ENCODE measurements at regions not wholly inside any gene's neighbourhood (a gene's known extent, or its start where the extent isn't known, plus 50 kb on each side); places are given as distances from the start of the nearest gene placed in this dataset.

GRCh38 chr22:49715450-49715849, 112.2 kb downstream of the BRD1 start:
- TF ChIP-seq, protein P1, sequence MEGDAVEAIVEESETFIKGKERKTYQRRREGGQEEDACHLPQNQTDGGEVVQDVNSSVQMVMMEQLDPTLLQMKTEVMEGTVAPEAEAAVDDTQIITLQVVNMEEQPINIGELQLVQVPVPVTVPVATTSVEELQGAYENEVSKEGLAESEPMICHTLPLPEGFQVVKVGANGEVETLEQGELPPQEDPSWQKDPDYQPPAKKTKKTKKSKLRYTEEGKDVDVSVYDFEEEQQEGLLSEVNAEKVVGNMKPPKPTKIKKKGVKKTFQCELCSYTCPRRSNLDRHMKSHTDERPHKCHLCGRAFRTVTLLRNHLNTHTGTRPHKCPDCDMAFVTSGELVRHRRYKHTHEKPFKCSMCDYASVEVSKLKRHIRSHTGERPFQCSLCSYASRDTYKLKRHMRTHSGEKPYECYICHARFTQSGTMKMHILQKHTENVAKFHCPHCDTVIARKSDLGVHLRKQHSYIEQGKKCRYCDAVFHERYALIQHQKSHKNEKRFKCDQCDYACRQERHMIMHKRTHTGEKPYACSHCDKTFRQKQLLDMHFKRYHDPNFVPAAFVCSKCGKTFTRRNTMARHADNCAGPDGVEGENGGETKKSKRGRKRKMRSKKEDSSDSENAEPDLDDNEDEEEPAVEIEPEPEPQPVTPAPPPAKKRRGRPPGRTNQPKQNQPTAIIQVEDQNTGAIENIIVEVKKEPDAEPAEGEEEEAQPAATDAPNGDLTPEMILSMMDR (IDR thresholded peaks at IDR 0.05; ENCODE audit: control insufficient read depth, insufficient read depth, low read depth, low read length, missing control alignments): no peak
- H3K4me3 ChIP-seq (ENCODE audit: control insufficient read depth, low read depth, low read length): no peak overlapping the region
- DNase-seq (ENCODE audit: low read depth): no peak

GRCh38 chr22:49713003-49713402, 114.7 kb downstream of the BRD1 start:
- TF ChIP-seq, protein P1 (IDR thresholded peaks at IDR 0.05; ENCODE audit: control insufficient read depth, insufficient read depth, low read depth, low read length, missing control alignments): no peak
- no peak overlapping the region for H3K4me3 ChIP-seq (ENCODE audit: control insufficient read depth, low read depth, low read length)
- DNase-seq (ENCODE audit: low read depth): no peak

DNA sequence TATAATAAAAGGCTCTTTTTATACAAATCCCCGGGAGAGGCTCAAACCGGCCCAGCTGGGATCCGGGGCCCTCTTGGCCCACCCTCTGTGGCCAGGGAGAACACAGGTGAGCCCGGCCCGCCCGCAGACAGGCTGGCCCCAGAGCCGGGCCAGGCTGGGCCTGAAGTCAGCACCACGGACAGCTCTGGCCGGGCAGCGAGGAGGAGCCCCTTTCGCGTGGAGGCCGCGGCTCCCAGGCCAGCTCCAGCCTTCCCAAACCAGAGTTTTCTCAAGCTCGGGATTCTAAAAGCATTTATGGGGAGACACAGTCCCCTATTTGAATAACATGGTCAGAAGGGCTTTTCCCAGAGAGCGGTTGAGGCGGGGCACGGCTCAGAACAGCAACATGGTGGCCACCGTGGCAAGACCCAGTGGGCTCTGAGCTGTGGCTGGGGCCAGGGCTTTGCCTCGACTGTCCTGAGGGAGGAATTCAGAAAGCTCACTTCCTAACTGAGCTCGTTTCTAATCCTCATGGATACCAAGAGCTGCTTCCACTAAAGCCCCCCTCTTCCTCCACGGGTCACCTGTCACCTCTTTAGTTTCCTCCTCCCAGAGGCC, 115.4 kb downstream of the BRD1 start:
- no peak overlapping the region for H3K4me3 ChIP-seq (ENCODE audit: control insufficient read depth, low read depth, low read length)
- TF ChIP-seq, protein P1 (IDR thresholded peaks at IDR 0.05; ENCODE audit: control insufficient read depth, insufficient read depth, low read depth, low read length, missing control alignments): no peak
- DNase-seq (ENCODE audit: low read depth): no peak

- no peak for DNase-seq (ENCODE audit: low read depth)
- no peak overlapping the region for H3K4me3 ChIP-seq (ENCODE audit: control insufficient read depth, low read depth, low read length)
- TF ChIP-seq, protein P1 (IDR thresholded peaks at IDR 0.05; ENCODE audit: control insufficient read depth, insufficient read depth, low read depth, low read length, missing control alignments): no peak
These were observed 116.9 kb downstream of the BRD1 start for GRCh38 chr22:49710746-49711145.

- TF ChIP-seq, protein P1 (IDR thresholded peaks at IDR 0.05; ENCODE audit: control insufficient read depth, insufficient read depth, low read depth, low read length, missing control alignments): no peak
- no peak for DNase-seq (ENCODE audit: low read depth)
These were observed 118.2 kb downstream of the BRD1 start for GRCh38 chr22:49709464-49709863.

GRCh38 chr22:49705972-49706352, 121.7 kb downstream of the BRD1 start:
- no peak overlapping the region for H3K4me3 ChIP-seq (ENCODE audit: control insufficient read depth, low read depth, low read length)
- DNase-seq (ENCODE audit: low read depth): no peak
- TF ChIP-seq, protein P1 (IDR thresholded peaks at IDR 0.05; ENCODE audit: control insufficient read depth, insufficient read depth, low read depth, low read length, missing control alignments): no peak

More at GRCh38 chr22:49709464-49709863, 118.2 kb downstream of the BRD1 start:
- no peak overlapping the region for H3K4me3 ChIP-seq (ENCODE audit: control insufficient read depth, low read depth, low read length)

Measured in AG09309 (cell line).